PC-9 (cell line): ENCODE measurements at regions not wholly inside any gene's neighbourhood (a gene's known extent, or its start where the extent isn't known, plus 50 kb on each side); places are given as distances from the start of the nearest gene placed in this dataset.

Experiments used
- CTCF ChIP-seq: fragments of 200-600 bp; sonication (generic); conservative IDR thresholded peaks from 2 replicates; pipeline ENCODE4 v1.6.1; 2017; ENCODE audit warnings: mixed run types, antibody characterized with exemption, mild to moderate bottlenecking, moderate library complexity
- EZH2 ChIP-seq: fragments of 200-600 bp; sonication (generic); IDR thresholded peaks from 2 replicates; pipeline ENCODE4 v1.8.0; 2017; ENCODE audit warnings: antibody characterized with exemption, low read depth

- TF ChIP-seq CTCF (no peak), EZH2 (no peak)
Measured at GRCh38 chr1:204754821-204755220, 69.3 kb upstream of the LRRN2 start.
